HG03354 (cell line): ENCODE measurements at regions not wholly inside any gene's neighbourhood (a gene's known extent, or its start where the extent isn't known, plus 50 kb on each side); places are given as distances from the start of the nearest gene placed in this dataset.
"Not testable (repeated sequence)": the region's sequence is repeated elsewhere in the genome, so short reads cannot be mapped to it uniquely, and the experiment has no call there.

Experiments
- ATAC-seq: cut with Tn5 transposase; IDR thresholded peaks from one replicate; pipeline ENCODE4 v1.9.1; 2021; ENCODE audit warnings: mild to moderate bottlenecking; ENCODE audit not compliant: unreplicated experiment, poor library complexity, severe bottlenecking

- not testable (repeated sequence) for ATAC-seq
Measured at GRCh38 chr7:73186589-73187309, 100.9 kb upstream of the SPDYE9 start.

GRCh38 chr7:73176813-73177212, 91.0 kb upstream of the SPDYE9 start:
- not testable (repeated sequence) for ATAC-seq

GRCh38 chr7:73175322-73175721, 89.5 kb upstream of the SPDYE9 start:
- ATAC-seq: not testable (repeated sequence)

GRCh38 chr7:73170902-73171301, 85.1 kb upstream of the SPDYE9 start:
- not testable (repeated sequence) for ATAC-seq

GRCh38 chr7:73170415-73170814, 84.6 kb upstream of the SPDYE9 start:
- not testable (repeated sequence) for ATAC-seq

GRCh38 chr7:73166152-73166551, 80.3 kb upstream of the SPDYE9 start:
- not testable (repeated sequence) for ATAC-seq

- ATAC-seq: not testable (repeated sequence)
Measured at GRCh38 chr7:73162680-73163079, 76.8 kb upstream of the SPDYE9 start.

- ATAC-seq: not testable (repeated sequence)
Measured at GRCh38 chr7:73161727-73162126, 75.9 kb upstream of the SPDYE9 start.

GRCh38 chr7:73157169-73157661, 71.4 kb upstream of the SPDYE9 start:
- ATAC-seq: not testable (repeated sequence)

GRCh38 chr7:73156510-73157168, 70.8 kb upstream of the SPDYE9 start:
- not testable (repeated sequence) for ATAC-seq

GRCh38 chr7:73154586-73155038, 68.8 kb upstream of the SPDYE9 start:
- peak; percentile 90 for ATAC-seq

- not testable (repeated sequence) for ATAC-seq
Measured at GRCh38 chr7:73153921-73154585, 68.2 kb upstream of the SPDYE9 start.

GRCh38 chr7:73148570-73148969, 62.7 kb upstream of the SPDYE9 start:
- ATAC-seq: not testable (repeated sequence)

- not testable (repeated sequence) for ATAC-seq
Measured at GRCh38 chr7:73147681-73148080, 61.8 kb upstream of the SPDYE9 start.

GRCh38 chr7:73143993-73144392, 58.2 kb upstream of the SPDYE9 start:
- not testable (repeated sequence) for ATAC-seq

GRCh38 chr7:73137922-73138321, 52.1 kb upstream of the SPDYE9 start:
- ATAC-seq: not testable (repeated sequence)
